ENCODE measurements at regions not wholly inside any gene's neighbourhood (a gene's known extent, or its start where the extent isn't known, plus 50 kb on each side); places are given as distances from the start of the nearest gene placed in this dataset.

- H3K36me3 ChIP-seq (ENCODE audit: control insufficient read depth, insufficient read depth, low read length) = no peaks in the 10 kb centered on the region
- no peaks in the 10 kb centered on the region for H3K79me2 ChIP-seq (ENCODE audit: control insufficient read depth, insufficient read depth, low read length)
- DNase-seq (ENCODE audit: extremely low read depth in 1 of 4, low spot score in 3 of 4) (no peak), ATAC-seq (no peak), FAIRE-seq (no peak)
- no peaks in the 10 kb centered on the region for H4K20me1 ChIP-seq (replicated peaks; ENCODE audit: control insufficient read depth, insufficient read depth, low read length)
- CTCF ChIA-PET (ENCODE audit: low intra/inter-chr PET ratio) = no interaction called here
- H2AFZ ChIP-seq (ENCODE audit: low read depth, low read length) = no peak overlapping the region
- H3K27ac ChIP-seq (ENCODE audit: extremely low read depth, low read depth, low read length) = no peak overlapping the region
- 5% methylated on average over 17 of the region's 17 CpGs for WGBS (ENCODE audit: insufficient coverage, low coverage, missing lambda C conversion rate)
- H3K9me3 ChIP-seq (replicated peaks; ENCODE audit: control insufficient read depth, insufficient read depth, low read depth, low read length) = no peaks in the 10 kb centered on the region
- no peaks in the 10 kb centered on the region; a peak in 1 of 5 replicates for H3K4me1 ChIP-seq (replicated peaks in 1 of 2; ENCODE audit: control insufficient read depth in 2 of 2, insufficient read depth in 2 of 2, low read length in 2 of 2)
- no peak overlapping the region for H3K9ac ChIP-seq (ENCODE audit: insufficient read depth in 1 of 2, low read depth in 2 of 2, low read length in 2 of 2)
- no peak overlapping the region for H3K4me3 ChIP-seq
- TF ChIP-seq ZNF316 (IDR thresholded peaks at IDR 0.05) = no peak
- no peak for TF ChIP-seq ZNF778 (CRISPR knock-in tag; IDR thresholded peaks at IDR 0.05)
- TF ChIP-seq TCF7 (IDR thresholded peaks at IDR 0.05; ENCODE audit: borderline replicate concordance) = no peak
- TF ChIP-seq IFI16 (CRISPR knock-in tag; IDR thresholded peaks at IDR 0.05) = no peak
- TF ChIP-seq ZKSCAN8 (CRISPR knock-in tag; IDR thresholded peaks at IDR 0.05) = no peak
- TF ChIP-seq GABPA (tag; conservative IDR thresholded peaks at IDR 0.05; ENCODE audit: low read depth) = no peak
- TF ChIP-seq ZNF561 (CRISPR knock-in tag; conservative IDR thresholded peaks at IDR 0.05) = no peak
- TF ChIP-seq ZBTB5 (IDR thresholded peaks at IDR 0.05) = no peak
- TF ChIP-seq MTA1 (IDR thresholded peaks at IDR 0.05; ENCODE audit: borderline replicate concordance) = no peak
- TF ChIP-seq ZBTB33 (CRISPR knock-in tag; IDR thresholded peaks at IDR 0.05) = no peak
- TF ChIP-seq CXXC5 (CRISPR knock-in tag; IDR thresholded peaks at IDR 0.05) = no peak
- TF ChIP-seq PBX2 (CRISPR knock-in tag; IDR thresholded peaks at IDR 0.05; ENCODE audit: low read depth) = no peak
- no peak for TF ChIP-seq PBX2 (tag; conservative IDR thresholded peaks at IDR 0.05; ENCODE audit: low read depth)
- no peak for TF ChIP-seq E2F1 (CRISPR knock-in tag; IDR thresholded peaks at IDR 0.05)
- TF ChIP-seq MXD1 (CRISPR knock-in tag; IDR thresholded peaks at IDR 0.05; ENCODE audit: borderline replicate concordance, poor library complexity, severe bottlenecking) = no peak
- peaks cover 14 to 46% of the 10 kb centered on the region in 2 experiments for H3K27me3 ChIP-seq (ENCODE audit: control insufficient read depth in 2 of 2, insufficient read depth in 2 of 2, low read length in 2 of 2)
- H3K4me2 ChIP-seq (ENCODE audit: insufficient read depth, low read length) = no peak overlapping the region
- POLR2A ChIA-PET = no interaction called here
- BruUV-seq (replicated peaks) = no TSS peak
- intact Hi-C loops (cut with micrococcal nuclease) (no loop called here), in situ Hi-C loops (cut with MboI) (no loop called here)
- no peaks in the 10 kb centered on the region for H3K9me1 ChIP-seq (ENCODE audit: control insufficient read depth, insufficient read depth, low read length)
These were observed 55.8 kb downstream of the IGF2 start for GRCh38 chr11:2083411-2083810.

All from K562 (cell line).